Erythroblast (primary cell): ENCODE measurements at regions not wholly inside any gene's neighbourhood (a gene's known extent, or its start where the extent isn't known, plus 50 kb on each side); places are given as distances from the start of the nearest gene placed in this dataset.

ENCODE experiments used
- GATA1 ChIP-seq: IDR thresholded peaks from 2 replicates; pipeline ENCODE4 v1.6.1; 2011; ENCODE audit warnings: low read depth, mild to moderate bottlenecking, control low read depth, low read length, moderate library complexity
- POLR2A ChIP-seq: IDR thresholded peaks from 2 replicates; pipeline ENCODE4 v1.6.1; 2011; ENCODE audit warnings: mild to moderate bottlenecking, low read length

DNA sequence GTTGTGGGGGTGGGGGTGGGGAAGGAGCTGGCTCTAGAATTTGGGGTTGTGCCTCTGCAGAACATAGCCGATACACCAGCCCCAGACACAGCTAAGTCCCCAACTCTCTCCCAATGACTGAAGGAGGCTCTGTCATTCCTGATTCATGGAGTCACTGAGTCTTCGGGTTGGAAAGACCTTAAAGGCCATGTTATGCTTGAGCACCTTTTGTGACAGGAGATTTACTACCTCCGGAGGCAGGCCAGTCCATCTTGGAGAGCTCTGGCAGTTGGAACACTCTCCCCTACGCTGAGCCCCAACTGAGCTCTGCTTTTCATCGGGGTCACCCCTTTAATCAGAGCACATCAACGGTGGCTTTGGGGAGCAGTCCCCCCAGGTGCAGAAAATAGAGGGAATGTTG lies 284.4 kb upstream of the GJB5 start:
- no peak for TF ChIP-seq POLR2A
- no peak for TF ChIP-seq GATA1
